MM.1S (cell line): ENCODE measurements at regions not wholly inside any gene's neighbourhood (a gene's known extent, or its start where the extent isn't known, plus 50 kb on each side); places are given as distances from the start of the nearest gene placed in this dataset.

ENCODE experiments used
- EZH2 ChIP-seq: fragments of 300-600 bp; sonication (generic); optimal IDR thresholded peaks from 2 replicates; pipeline ENCODE3; 2017; ENCODE audit warnings: low read depth, mild to moderate bottlenecking, antibody characterized with exemption, low read length, mixed read lengths
- EZH2phosphoT487 ChIP-seq: fragments of 300-600 bp; sonication (generic); IDR thresholded peaks from 2 replicates; pipeline ENCODE4 v1.6.1; 2018; ENCODE audit warnings: antibody characterized with exemption, low read length
- TF ChIP-seq, protein P1 (sequence below): fragments of 300-600 bp; sonication (generic); IDR thresholded peaks from 2 replicates; pipeline ENCODE4 v1.5.1; 2016; ENCODE audit warnings: antibody characterized with exemption, low read length, mixed read lengths

DNA sequence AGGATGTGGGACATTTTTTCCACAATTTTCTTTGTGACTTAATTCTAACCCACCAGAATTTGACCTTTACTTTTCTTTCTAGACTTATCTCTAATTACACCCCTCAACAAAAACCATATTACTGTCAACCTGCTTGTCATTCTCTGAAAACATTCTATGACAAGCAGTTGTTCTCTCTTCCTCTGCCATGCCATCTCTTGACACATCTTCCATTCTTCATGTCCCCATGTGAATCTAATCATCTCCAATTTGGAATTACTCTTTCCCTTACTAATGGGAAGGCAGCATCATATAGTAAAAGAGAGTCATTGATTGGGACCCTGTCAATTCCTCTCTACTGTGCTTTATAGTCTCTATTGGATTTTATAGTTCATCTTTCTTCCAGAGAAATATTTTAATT lies 61.3 kb upstream of the P2RY1 start:
- TF ChIP-seq, protein P1, sequence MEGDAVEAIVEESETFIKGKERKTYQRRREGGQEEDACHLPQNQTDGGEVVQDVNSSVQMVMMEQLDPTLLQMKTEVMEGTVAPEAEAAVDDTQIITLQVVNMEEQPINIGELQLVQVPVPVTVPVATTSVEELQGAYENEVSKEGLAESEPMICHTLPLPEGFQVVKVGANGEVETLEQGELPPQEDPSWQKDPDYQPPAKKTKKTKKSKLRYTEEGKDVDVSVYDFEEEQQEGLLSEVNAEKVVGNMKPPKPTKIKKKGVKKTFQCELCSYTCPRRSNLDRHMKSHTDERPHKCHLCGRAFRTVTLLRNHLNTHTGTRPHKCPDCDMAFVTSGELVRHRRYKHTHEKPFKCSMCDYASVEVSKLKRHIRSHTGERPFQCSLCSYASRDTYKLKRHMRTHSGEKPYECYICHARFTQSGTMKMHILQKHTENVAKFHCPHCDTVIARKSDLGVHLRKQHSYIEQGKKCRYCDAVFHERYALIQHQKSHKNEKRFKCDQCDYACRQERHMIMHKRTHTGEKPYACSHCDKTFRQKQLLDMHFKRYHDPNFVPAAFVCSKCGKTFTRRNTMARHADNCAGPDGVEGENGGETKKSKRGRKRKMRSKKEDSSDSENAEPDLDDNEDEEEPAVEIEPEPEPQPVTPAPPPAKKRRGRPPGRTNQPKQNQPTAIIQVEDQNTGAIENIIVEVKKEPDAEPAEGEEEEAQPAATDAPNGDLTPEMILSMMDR: no peak
- no peak for TF ChIP-seq EZH2
- no peak for TF ChIP-seq EZH2phosphoT487
